ENCODE measurements at regions not wholly inside any gene's neighbourhood (a gene's known extent, or its start where the extent isn't known, plus 50 kb on each side); places are given as distances from the start of the nearest gene placed in this dataset.
"Not testable (repeated sequence)": the region's sequence is repeated elsewhere in the genome, so short reads cannot be mapped to it uniquely, and the experiment has no call there.

GRCh38 chr1:273772-274171, 177.7 kb downstream of the OR4F29 start:
- not testable (repeated sequence) for H3K4me3 Mint-ChIP-seq; H3K4me1 ChIP-seq (ENCODE audit: control insufficient read depth, insufficient read depth, low read length, poor library complexity, severe bottlenecking); H3K27ac ChIP-seq (ENCODE audit: insufficient read depth, low read length, poor library complexity, severe bottlenecking); H3K27me3 Mint-ChIP-seq; H3K9me3 Mint-ChIP-seq; H3K36me3 Mint-ChIP-seq; ATAC-seq (ENCODE audit: low read depth in 2 of 2); H3K36me3 ChIP-seq (ENCODE audit: control insufficient read depth, insufficient read depth, low read length); H3K4me3 ChIP-seq (ENCODE audit: low read depth, low read length); H3K9me3 ChIP-seq (ENCODE audit: control insufficient read depth in 2 of 2, low read length in 2 of 2); H3K27me3 ChIP-seq (ENCODE audit: control insufficient read depth, insufficient read depth, low read length); H3K4me1 Mint-ChIP-seq; DNase-seq; H3K27ac Mint-ChIP-seq

GRCh38 chr1:267815-268214, 183.7 kb downstream of the OR4F29 start:
- not testable (repeated sequence) for H3K27ac ChIP-seq (ENCODE audit: insufficient read depth, low read length, poor library complexity, severe bottlenecking); H3K9me3 Mint-ChIP-seq; H3K27ac Mint-ChIP-seq; H3K36me3 Mint-ChIP-seq; H3K27me3 Mint-ChIP-seq; ATAC-seq (ENCODE audit: low read depth in 2 of 2); H3K9me3 ChIP-seq (ENCODE audit: control insufficient read depth in 2 of 2, low read length in 2 of 2); H3K4me1 Mint-ChIP-seq; H3K4me3 ChIP-seq (ENCODE audit: low read depth, low read length); H3K4me1 ChIP-seq (ENCODE audit: control insufficient read depth, insufficient read depth, low read length, poor library complexity, severe bottlenecking); H3K36me3 ChIP-seq (ENCODE audit: control insufficient read depth, insufficient read depth, low read length); H3K4me3 Mint-ChIP-seq; H3K27me3 ChIP-seq (ENCODE audit: control insufficient read depth, insufficient read depth, low read length)
- peak; percentile 40 to 56 (median 47) for DNase-seq
